ENCODE measurements at regions not wholly inside any gene's neighbourhood (a gene's known extent, or its start where the extent isn't known, plus 50 kb on each side); places are given as distances from the start of the nearest gene placed in this dataset.

DNA sequence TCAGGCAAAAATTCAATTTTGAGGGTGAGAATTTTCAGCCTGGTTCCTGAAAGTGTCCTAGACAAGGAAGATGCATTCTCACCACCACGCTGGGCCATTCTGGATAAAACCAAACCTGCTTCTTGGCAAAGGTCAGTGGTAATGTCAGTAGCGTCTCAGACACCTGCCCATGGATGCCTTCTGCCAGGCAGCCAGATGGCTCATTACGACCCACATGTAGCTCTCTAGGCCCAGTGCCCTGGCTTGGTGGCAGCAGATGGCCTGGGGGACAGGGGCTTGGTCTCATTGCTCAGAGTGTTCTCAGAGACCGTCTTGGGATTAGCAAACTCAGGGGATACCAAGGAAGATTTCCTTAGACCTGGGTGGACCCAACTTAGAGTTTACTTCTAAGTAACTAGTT lies 105.1 kb downstream of the ARF6 start:
- TF ChIP-seq, protein P1, sequence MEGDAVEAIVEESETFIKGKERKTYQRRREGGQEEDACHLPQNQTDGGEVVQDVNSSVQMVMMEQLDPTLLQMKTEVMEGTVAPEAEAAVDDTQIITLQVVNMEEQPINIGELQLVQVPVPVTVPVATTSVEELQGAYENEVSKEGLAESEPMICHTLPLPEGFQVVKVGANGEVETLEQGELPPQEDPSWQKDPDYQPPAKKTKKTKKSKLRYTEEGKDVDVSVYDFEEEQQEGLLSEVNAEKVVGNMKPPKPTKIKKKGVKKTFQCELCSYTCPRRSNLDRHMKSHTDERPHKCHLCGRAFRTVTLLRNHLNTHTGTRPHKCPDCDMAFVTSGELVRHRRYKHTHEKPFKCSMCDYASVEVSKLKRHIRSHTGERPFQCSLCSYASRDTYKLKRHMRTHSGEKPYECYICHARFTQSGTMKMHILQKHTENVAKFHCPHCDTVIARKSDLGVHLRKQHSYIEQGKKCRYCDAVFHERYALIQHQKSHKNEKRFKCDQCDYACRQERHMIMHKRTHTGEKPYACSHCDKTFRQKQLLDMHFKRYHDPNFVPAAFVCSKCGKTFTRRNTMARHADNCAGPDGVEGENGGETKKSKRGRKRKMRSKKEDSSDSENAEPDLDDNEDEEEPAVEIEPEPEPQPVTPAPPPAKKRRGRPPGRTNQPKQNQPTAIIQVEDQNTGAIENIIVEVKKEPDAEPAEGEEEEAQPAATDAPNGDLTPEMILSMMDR (IDR thresholded peaks at IDR 0.05) = no peak
- no peak for TF ChIP-seq POLR2A (IDR thresholded peaks at IDR 0.05)
